Natural killer cell (primary cell): ENCODE measurements at regions not wholly inside any gene's neighbourhood (a gene's known extent, or its start where the extent isn't known, plus 50 kb on each side); places are given as distances from the start of the nearest gene placed in this dataset.

Experiments
- ATAC-seq, 3 donors: fragments of 150-1000 bp in 2 of 3; fragments of 200-7000 bp in 1 of 3; cut with Tn5 transposase; 1 replicate in 1 of 3; 2 replicates in 2 of 3; pipeline ENCODE4 v1.10.0; 2021; ENCODE audit warnings: mild to moderate bottlenecking in 2 of 3, moderate library complexity in 2 of 3
- DNase-seq, 2 donors: peaks; one replicate each; pipeline versions ENCODE4 v3.0.0 to v3.0.0-alpha.2; 2013 to 2021; ENCODE audit warnings: mixed read lengths in 1 of 2
- H3K27ac ChIP-seq: one replicate; pipeline ENCODE4 v1.5.1; 2013; ENCODE audit warnings: mild to moderate bottlenecking, low read length
- H3K27me3 ChIP-seq: one replicate; pipeline ENCODE4 v1.6.1; 2013; ENCODE audit warnings: low read length; ENCODE audit not compliant: control insufficient read depth, insufficient read depth
- H3K36me3 ChIP-seq: one replicate; pipeline ENCODE4 v1.6.1; 2013; ENCODE audit warnings: low read length; ENCODE audit not compliant: control insufficient read depth, insufficient read depth
- H3K4me1 ChIP-seq: one replicate; pipeline ENCODE4 v1.6.1; 2013; ENCODE audit warnings: low read length; ENCODE audit not compliant: control insufficient read depth, insufficient read depth
- H3K4me3 ChIP-seq: one replicate; pipeline ENCODE4 v1.5.1; 2013; ENCODE audit warnings: low read length
- H3K9me3 ChIP-seq: one replicate; pipeline ENCODE4 v1.6.1; 2013; ENCODE audit warnings: low read length; ENCODE audit not compliant: control insufficient read depth, insufficient read depth
- H3K27ac Mint-ChIP-seq, 2 donors: one replicate each; pipeline ENCODE4 v1.8.0; 2022; ENCODE audit warnings: mild to moderate bottlenecking in 2 of 2, mixed read lengths in 2 of 2, moderate library complexity in 1 of 2
- H3K27me3 Mint-ChIP-seq, 2 donors: one replicate each; pipeline ENCODE4 v1.8.0; 2022; ENCODE audit warnings: low read depth in 2 of 2, mixed read lengths in 2 of 2
- H3K36me3 Mint-ChIP-seq: one replicate; pipeline ENCODE4 v1.8.0; 2022; ENCODE audit warnings: mixed read lengths
- H3K4me1 Mint-ChIP-seq, 2 donors: one replicate each; pipeline ENCODE4 v1.8.0; 2022; ENCODE audit warnings: mixed read lengths in 2 of 2
- H3K4me3 Mint-ChIP-seq: one replicate; pipeline ENCODE4 v1.8.0; 2022; ENCODE audit warnings: mild to moderate bottlenecking, moderate library complexity, mixed read lengths
- H3K9me3 Mint-ChIP-seq, 2 donors: one replicate each; pipeline ENCODE4 v1.8.0; 2022; ENCODE audit warnings: mixed read lengths in 2 of 2
- CTCF ChIP-seq: fragments of 200-600 bp; IDR thresholded peaks from one replicate; pipeline ENCODE4 v1.8.0; 2022; ENCODE audit warnings: antibody characterized with exemption
- WGBS: methylation state at CpG from one replicate; pipeline ENCODE4 v1.1.7; 2013; ENCODE audit warnings: missing lambda C conversion rate; ENCODE audit not compliant: insufficient coverage; 5-methylcytosine and 5-hydroxymethylcytosine counted together
- intact Hi-C: fragments of 100-400 bp; cut with micrococcal nuclease; formaldehyde crosslinking; loops from one replicate; pipeline ENCODE4 v1.14.2; 2022

DNA sequence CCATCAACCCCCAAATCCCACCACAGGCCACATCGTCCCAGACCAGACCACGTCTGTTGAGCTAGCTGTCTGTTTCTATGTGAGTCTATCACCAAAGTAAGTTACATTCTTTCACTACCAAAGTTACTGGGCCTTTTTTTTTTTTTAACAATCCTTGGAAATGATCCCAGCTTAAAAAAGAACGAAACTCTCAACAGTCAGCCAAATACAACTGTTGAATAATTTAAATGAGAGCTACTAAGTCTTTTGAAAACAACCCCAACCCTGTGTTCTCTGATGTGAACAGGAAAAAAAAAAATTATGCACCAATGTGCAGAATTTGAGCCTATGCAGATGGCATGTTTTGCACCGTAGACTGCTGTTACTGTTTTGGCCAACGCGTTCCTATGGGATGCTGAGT lies 134.0 kb upstream of the ETS2 start:
- WGBS = 86% methylated on average over 4 of the region's 6 CpGs
- H3K4me1 Mint-ChIP-seq = no peaks in the 10 kb centered on the region
- Histone ChIP-seq H3K9me3 (no peaks in the 10 kb centered on the region), H3K4me3 (no peak overlapping the region), H3K27ac (no peak overlapping the region), H3K36me3 (no peaks in the 10 kb centered on the region), H3K27me3 (no peaks in the 10 kb centered on the region), H3K4me1 (no peaks in the 10 kb centered on the region)
- no peak for DNase-seq
- peaks cover 12 to 30% of the 10 kb centered on the region in 2 donors for H3K27me3 Mint-ChIP-seq
- no peak overlapping the region for H3K27ac Mint-ChIP-seq
- intact Hi-C loops = no loop called here
- TF ChIP-seq CTCF = no peak
- H3K4me3 Mint-ChIP-seq = no peak overlapping the region
- H3K9me3 Mint-ChIP-seq = no peaks in the 10 kb centered on the region
- ATAC-seq = no peak
- H3K36me3 Mint-ChIP-seq = no peaks in the 10 kb centered on the region

DNA sequence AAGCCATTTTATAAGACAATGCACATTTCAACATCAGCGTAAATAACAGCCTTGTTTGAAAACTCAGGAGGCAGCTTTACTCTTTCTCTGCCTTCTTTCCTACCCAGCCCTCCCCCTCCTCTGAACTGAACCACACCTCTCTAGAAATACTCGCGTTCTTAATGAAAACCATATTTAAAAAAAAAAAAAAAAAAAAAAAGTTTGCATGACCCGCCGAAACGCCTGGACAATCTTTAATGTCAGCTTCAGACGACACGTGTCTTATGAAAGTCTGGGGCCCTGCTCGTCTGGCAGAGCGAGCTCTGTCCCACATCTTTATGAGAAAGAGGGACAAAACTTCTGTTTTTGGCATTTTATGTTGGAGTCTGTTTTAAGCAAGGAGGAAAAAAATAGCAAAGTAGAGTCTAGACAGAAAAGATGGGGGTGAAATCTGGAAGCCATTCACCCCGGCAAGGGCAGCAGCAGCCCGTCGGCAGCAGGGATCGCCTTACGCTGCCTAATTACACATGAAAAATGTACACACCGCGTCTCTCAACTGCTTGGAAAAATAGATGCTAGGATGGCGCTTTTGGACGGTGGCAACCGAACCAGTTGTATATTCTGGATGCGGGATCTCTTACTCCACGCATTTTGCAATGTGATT lies 130.4 kb upstream of the ETS2 start:
- Histone ChIP-seq H3K27me3 (peaks cover 4% of the 10 kb centered on the region), H3K4me3 (no peak overlapping the region), H3K27ac (no peak overlapping the region), H3K9me3 (no peaks in the 10 kb centered on the region), H3K36me3 (no peaks in the 10 kb centered on the region), H3K4me1 (peaks cover 3% of the 10 kb centered on the region)
- H3K9me3 Mint-ChIP-seq = no peaks in the 10 kb centered on the region
- intact Hi-C loops = no loop called here
- WGBS = 94% methylated on average over 22 of the region's 22 CpGs
- peaks cover 10 to 11% of the 10 kb centered on the region in 2 donors for H3K4me1 Mint-ChIP-seq
- no peak for TF ChIP-seq CTCF
- H3K4me3 Mint-ChIP-seq = no peak overlapping the region
- ATAC-seq = no peak
- DNase-seq = no peak
- H3K27me3 Mint-ChIP-seq = peaks cover 10 to 36% of the 10 kb centered on the region in 2 donors
- H3K36me3 Mint-ChIP-seq = no peaks in the 10 kb centered on the region
- H3K27ac Mint-ChIP-seq = no peak overlapping the region

GRCh38 chr21:38678827-38679226 lies 126.9 kb upstream of the ETS2 start:
- no peaks in the 10 kb centered on the region for H3K9me3 Mint-ChIP-seq
- no peak overlapping the region for H3K27ac Mint-ChIP-seq
- no peak overlapping the region for H3K4me3 Mint-ChIP-seq
- no peak overlapping the region for H3K27ac ChIP-seq
- peaks cover 3% of the 10 kb centered on the region for H3K4me1 ChIP-seq
- TF ChIP-seq CTCF = no peak
- no peak overlapping the region for H3K4me3 ChIP-seq
- intact Hi-C loops = no loop called here
- peaks cover 9% of the 10 kb centered on the region for H3K27me3 ChIP-seq
- no peak for DNase-seq
- no peaks in the 10 kb centered on the region for H3K36me3 ChIP-seq
- peaks cover 10 to 11% of the 10 kb centered on the region in 2 donors for H3K4me1 Mint-ChIP-seq
- no peaks in the 10 kb centered on the region for H3K9me3 ChIP-seq
- no peak for ATAC-seq
- peaks cover 15 to 56% of the 10 kb centered on the region in 2 donors for H3K27me3 Mint-ChIP-seq
- H3K36me3 Mint-ChIP-seq = no peaks in the 10 kb centered on the region

DNA sequence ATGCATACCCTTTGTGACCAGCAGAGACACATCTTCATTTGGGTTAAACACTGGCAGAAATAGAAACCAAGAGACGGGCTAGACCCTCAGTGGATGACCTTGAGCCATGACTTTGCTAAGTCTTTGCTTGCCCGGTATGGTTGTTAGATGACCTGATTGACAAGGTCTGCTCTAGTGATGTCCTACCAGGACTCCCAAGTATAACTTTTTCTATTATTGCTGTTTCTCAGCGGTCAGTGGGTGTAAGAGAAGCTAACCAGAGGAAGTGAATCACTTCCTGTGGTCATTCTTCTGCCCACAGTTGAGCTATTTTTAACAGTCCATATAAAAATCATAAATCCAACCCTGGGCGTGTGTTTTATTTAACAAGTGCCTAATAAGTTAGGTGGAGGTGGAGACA lies 126.2 kb upstream of the ETS2 start:
- WGBS = 50% methylated on average over 2 of the region's 4 CpGs
- Mint-ChIP-seq H3K4me1 (peaks cover 10 to 11% of the 10 kb centered on the region in 2 donors), H3K36me3 (no peaks in the 10 kb centered on the region), H3K27ac (no peak overlapping the region), H3K27me3 (peaks cover 15 to 60% of the 10 kb centered on the region in 2 donors), H3K9me3 (no peaks in the 10 kb centered on the region), H3K4me3 (no peak overlapping the region)
- intact Hi-C loops = no loop called here
- H3K4me3 ChIP-seq = no peak overlapping the region
- no peak overlapping the region for H3K27ac ChIP-seq
- H3K36me3 ChIP-seq = no peaks in the 10 kb centered on the region
- H3K27me3 ChIP-seq = peaks cover 9% of the 10 kb centered on the region
- no peaks in the 10 kb centered on the region for H3K9me3 ChIP-seq
- TF ChIP-seq CTCF = no peak
- H3K4me1 ChIP-seq = peaks cover 3% of the 10 kb centered on the region
- ATAC-seq = no peak
- no peak for DNase-seq
